ENCODE measurements at regions not wholly inside any gene's neighbourhood (a gene's known extent, or its start where the extent isn't known, plus 50 kb on each side); places are given as distances from the start of the nearest gene placed in this dataset.

DNA sequence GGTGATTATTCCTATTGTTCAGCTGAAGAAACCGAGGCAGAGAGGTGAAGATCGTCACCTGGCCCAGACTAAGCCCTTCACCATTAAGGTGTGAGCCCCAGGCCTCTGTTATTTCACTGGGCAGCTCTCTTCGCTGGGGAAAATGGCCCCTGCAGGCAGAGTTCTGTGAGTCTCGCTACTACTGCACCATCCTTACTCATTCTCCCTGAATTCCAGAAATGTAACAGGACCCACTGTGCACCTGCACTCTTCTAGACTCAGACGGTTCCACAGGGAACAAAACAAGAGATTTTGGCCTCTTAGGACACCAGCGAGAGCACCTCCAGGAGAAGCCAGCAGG lies 147.7 kb upstream of the GLI2 start:
- TF ChIP-seq, protein P1, sequence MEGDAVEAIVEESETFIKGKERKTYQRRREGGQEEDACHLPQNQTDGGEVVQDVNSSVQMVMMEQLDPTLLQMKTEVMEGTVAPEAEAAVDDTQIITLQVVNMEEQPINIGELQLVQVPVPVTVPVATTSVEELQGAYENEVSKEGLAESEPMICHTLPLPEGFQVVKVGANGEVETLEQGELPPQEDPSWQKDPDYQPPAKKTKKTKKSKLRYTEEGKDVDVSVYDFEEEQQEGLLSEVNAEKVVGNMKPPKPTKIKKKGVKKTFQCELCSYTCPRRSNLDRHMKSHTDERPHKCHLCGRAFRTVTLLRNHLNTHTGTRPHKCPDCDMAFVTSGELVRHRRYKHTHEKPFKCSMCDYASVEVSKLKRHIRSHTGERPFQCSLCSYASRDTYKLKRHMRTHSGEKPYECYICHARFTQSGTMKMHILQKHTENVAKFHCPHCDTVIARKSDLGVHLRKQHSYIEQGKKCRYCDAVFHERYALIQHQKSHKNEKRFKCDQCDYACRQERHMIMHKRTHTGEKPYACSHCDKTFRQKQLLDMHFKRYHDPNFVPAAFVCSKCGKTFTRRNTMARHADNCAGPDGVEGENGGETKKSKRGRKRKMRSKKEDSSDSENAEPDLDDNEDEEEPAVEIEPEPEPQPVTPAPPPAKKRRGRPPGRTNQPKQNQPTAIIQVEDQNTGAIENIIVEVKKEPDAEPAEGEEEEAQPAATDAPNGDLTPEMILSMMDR (IDR thresholded peaks at IDR 0.05): no peak
- no peak for TF ChIP-seq POLR2AphosphoS5 (IDR thresholded peaks at IDR 0.05)
